Panc1 (cell line): ENCODE measurements at regions not wholly inside any gene's neighbourhood (a gene's known extent, or its start where the extent isn't known, plus 50 kb on each side); places are given as distances from the start of the nearest gene placed in this dataset.

Source experiments
- ATAC-seq: fragments of 200-7000 bp; cut with Tn5 transposase; 2 replicates; pipeline ENCODE4 v1.9.1; 2020; ENCODE audit warnings: mild to moderate bottlenecking, moderate library complexity
- BruUV-seq: library from RNA; stranded (reverse); fragments of 400-500 nt; replicated peaks from 2 replicates; lab custom pipeline; 2021; lab: Mats Ljungman, UMichigan
- CTCF ChIA-PET: fragments of 300-600 bp; sonication (Branson Sonifier 250); formaldehyde crosslinking; loops from one replicate; lab custom pipeline; 2022; ENCODE audit warnings: antibody characterized with exemption; lab: Charles Lee
- POLR2A ChIA-PET: fragments of 300-600 bp; sonication (Branson Sonifier 250); formaldehyde crosslinking; loops from one replicate; lab custom pipeline; 2022; ENCODE audit warnings: antibody characterized with exemption; lab: Charles Lee
- DNase-seq: peaks from one replicate; pipeline ENCODE4 v3.0.0-alpha.2; 2010; ENCODE audit warnings: low read depth, low spot score
- H3K27ac ChIP-seq: 2 replicates; pipeline ENCODE4 v1.5.1; 2011; ENCODE audit warnings: mild to moderate bottlenecking, low read length, inconsistent platforms
- H3K27me3 ChIP-seq: fragments of 200-500 bp; sonication (Bioruptor generic); 2 replicates; pipeline ENCODE4 v1.6.0; 2014; ENCODE audit warnings: low read length, inconsistent platforms; ENCODE audit not compliant: control insufficient read depth, insufficient read depth
- H3K36me3 ChIP-seq: fragments of 200-500 bp; sonication (Bioruptor generic); 2 replicates; pipeline ENCODE4 v1.5.1; 2014; ENCODE audit warnings: inconsistent platforms, mild to moderate bottlenecking, low read length, moderate library complexity; ENCODE audit not compliant: control insufficient read depth, insufficient read depth
- H3K4me1 ChIP-seq: 2 replicates; pipeline ENCODE4 v1.5.1; 2011; ENCODE audit warnings: inconsistent platforms, mild to moderate bottlenecking, low read length, moderate library complexity; ENCODE audit not compliant: control insufficient read depth, insufficient read depth
- H3K4me3 ChIP-seq, 2 experiments: 2 replicates each; pipeline ENCODE4 v1.5.1; 2011 to 2012; ENCODE audit warnings: low read depth in 2 of 2, low read length in 2 of 2, mild to moderate bottlenecking in 2 of 2, inconsistent platforms in 1 of 2, moderate library complexity in 1 of 2
- H3K9me3 ChIP-seq: fragments of 200-500 bp; sonication (Bioruptor generic); 2 replicates; pipeline ENCODE4 v1.5.1; 2014; ENCODE audit warnings: low read depth, mild to moderate bottlenecking, inconsistent platforms, low read length, moderate library complexity; ENCODE audit not compliant: control insufficient read depth, insufficient read depth
- CTCF ChIP-seq: fragments of 450-650 bp; IDR thresholded peaks from 2 replicates; pipeline ENCODE4 v1.5.1; 2017; ENCODE audit warnings: mild to moderate bottlenecking
- POLR2AphosphoS5 ChIP-seq: IDR thresholded peaks from 2 replicates; pipeline ENCODE4 v1.6.1; 2012; ENCODE audit warnings: mild to moderate bottlenecking, low read depth, low read length, moderate library complexity
- REST ChIP-seq, 2 experiments: IDR thresholded peaks; 2 replicates each; pipeline ENCODE4 v1.6.1; 2011 to 2012; ENCODE audit warnings: low read depth in 2 of 2, control low read depth in 1 of 2, low read length in 1 of 2, mild to moderate bottlenecking in 1 of 2, moderate library complexity in 1 of 2; ENCODE audit not compliant: insufficient read depth in 1 of 2
- SIN3A ChIP-seq: IDR thresholded peaks from 2 replicates; pipeline ENCODE4 v1.6.1; 2012; ENCODE audit warnings: low read depth, mild to moderate bottlenecking, low read length, moderate library complexity, borderline replicate concordance; ENCODE audit not compliant: insufficient read depth
- TCF7L2 ChIP-seq: IDR thresholded peaks from 2 replicates; pipeline ENCODE4 v1.6.1; 2011; ENCODE audit warnings: mild to moderate bottlenecking, low read depth, low read length, inconsistent platforms
- in situ Hi-C: cut with HindIII; loops from 2 replicates; pipeline ENCODE4 v1.10.0; 2016; ENCODE audit warnings: low sequenced_read_pairs, low pct_unique_long_range_greater_than_20kb
- intact Hi-C: fragments of 100-400 bp; cut with micrococcal nuclease; formaldehyde crosslinking; loops from one replicate; pipeline ENCODE4 v1.10.0; 2022; ENCODE audit not compliant: unreplicated experiment

GRCh38 chr2:221255862-221256261, 316.2 kb downstream of the EPHA4 start:
- ATAC-seq (no peak), DNase-seq (no peak)
- ChIA-PET CTCF (no interaction called here), POLR2A (no interaction called here)
- no peak for TF ChIP-seq TCF7L2
- TF ChIP-seq SIN3A = no peak
- no peak for TF ChIP-seq REST (IDR thresholded peaks at IDR 0.05; ENCODE audit: insufficient read depth in 1 of 2, low read depth in 2 of 2, low read length in 1 of 2)
- TF ChIP-seq CTCF = no peak
- no peak for TF ChIP-seq POLR2AphosphoS5
- Histone ChIP-seq H3K27ac (no peak overlapping the region), H3K4me1 (no peaks in the 10 kb centered on the region), H3K27me3 (no peaks in the 10 kb centered on the region), H3K36me3 (no peaks in the 10 kb centered on the region), H3K9me3 (no peaks in the 10 kb centered on the region), H3K4me3 (no peak overlapping the region)
- no TSS peak for BruUV-seq
- in situ Hi-C loops = no loop called here
- intact Hi-C loops = no loop called here

- no peaks in the 10 kb centered on the region for H3K36me3 ChIP-seq
- in situ Hi-C loops = no loop called here
- no peak overlapping the region for H3K4me3 ChIP-seq
- CTCF ChIA-PET = no interaction called here
- no peaks in the 10 kb centered on the region for H3K27me3 ChIP-seq
- TF ChIP-seq POLR2AphosphoS5 (no peak), REST (IDR thresholded peaks at IDR 0.05; ENCODE audit: insufficient read depth in 1 of 2, low read depth in 2 of 2, low read length in 1 of 2) (no peak), CTCF (no peak), TCF7L2 (no peak), SIN3A (no peak)
- H3K27ac ChIP-seq = no peak overlapping the region
- intact Hi-C loops = no loop called here
- no peaks in the 10 kb centered on the region for H3K4me1 ChIP-seq
- ATAC-seq (no peak), DNase-seq (no peak)
- BruUV-seq = no TSS peak
- H3K9me3 ChIP-seq = no peaks in the 10 kb centered on the region
- POLR2A ChIA-PET = no interaction called here
Measured at GRCh38 chr2:221258464-221258863, 313.6 kb downstream of the EPHA4 start.
